Ascending aorta (tissue), 2 donors: ENCODE measurements at regions not wholly inside any gene's neighbourhood (a gene's known extent, or its start where the extent isn't known, plus 50 kb on each side); places are given as distances from the start of the nearest gene placed in this dataset.
"Not testable (repeated sequence)": the region's sequence is repeated elsewhere in the genome, so short reads cannot be mapped to it uniquely, and the experiment has no call there.

ENCODE experiments used
- DNase-seq, 2 donors: peaks; one replicate each; pipeline ENCODE4 v3.0.0-alpha.2; 2019; ENCODE audit warnings: low spot score in 2 of 2
- H3K27ac ChIP-seq, 2 donors: fragments of 200-600 bp; sonication (generic); one replicate each; pipeline ENCODE4 v1.5.1; 2016 to 2017; ENCODE audit warnings: mild to moderate bottlenecking in 1 of 2
- H3K27me3 ChIP-seq: fragments of 200-600 bp; sonication (generic); one replicate; pipeline ENCODE4 v1.5.1; 2017
- H3K36me3 ChIP-seq, 2 donors: fragments of 200-600 bp; sonication (generic); one replicate each; pipeline ENCODE4 v1.5.1; 2016
- H3K4me1 ChIP-seq, 2 donors: fragments of 200-600 bp; sonication (generic); one replicate each; pipeline ENCODE4 v1.5.1; 2016 to 2017; ENCODE audit warnings: mild to moderate bottlenecking in 1 of 2
- H3K4me3 ChIP-seq, 2 donors: fragments of 200-600 bp; sonication (generic); one replicate each; pipeline ENCODE4 v1.5.1; 2016 to 2017; ENCODE audit warnings: mild to moderate bottlenecking in 1 of 2
- H3K9me3 ChIP-seq, 2 donors: fragments of 200-600 bp; sonication (generic); one replicate each; pipeline ENCODE4 v1.5.1; 2016
- intact Hi-C: fragments of 100-400 bp; cut with DNase I; formaldehyde crosslinking; loops from one replicate; pipeline ENCODE4 v1.15.1; 2023
- TF ChIP-seq, protein P1 (sequence below), 3 experiments: fragments of 200-600 bp in 2 of 3; fragments of 450-650 bp in 1 of 3; sonication (generic) in 2 of 3; IDR thresholded peaks; one replicate each; pipeline ENCODE4 v1.5.1; 2016 to 2019; ENCODE audit warnings: antibody characterized with exemption in 3 of 3, mild to moderate bottlenecking in 1 of 3, moderate library complexity in 1 of 3

DNA sequence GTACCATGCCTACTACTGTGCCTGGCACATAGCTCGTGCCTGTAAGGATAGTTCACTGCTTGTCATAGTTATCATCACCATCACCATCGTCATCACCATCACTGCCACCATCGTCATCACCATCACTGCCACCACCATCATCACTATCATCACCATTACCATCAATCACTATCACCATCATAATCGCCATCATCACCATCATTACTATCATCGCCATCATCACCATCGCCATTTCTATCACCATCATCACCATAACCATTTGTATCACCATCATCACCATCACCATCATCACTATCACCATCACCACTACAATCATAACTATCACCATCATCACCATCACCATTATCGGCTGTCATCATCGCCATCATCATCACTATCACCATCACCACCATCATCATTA, 107.1 kb downstream of the TUBA3C start:
- Histone ChIP-seq H3K27me3 (no peaks in the 10 kb centered on the region), H3K36me3 (no peaks in the 10 kb centered on the region), H3K4me1 (no peaks in the 10 kb centered on the region), H3K9me3 (no peaks in the 10 kb centered on the region), H3K4me3 (no peak overlapping the region), H3K27ac (no peak overlapping the region)
- TF ChIP-seq, protein P1, sequence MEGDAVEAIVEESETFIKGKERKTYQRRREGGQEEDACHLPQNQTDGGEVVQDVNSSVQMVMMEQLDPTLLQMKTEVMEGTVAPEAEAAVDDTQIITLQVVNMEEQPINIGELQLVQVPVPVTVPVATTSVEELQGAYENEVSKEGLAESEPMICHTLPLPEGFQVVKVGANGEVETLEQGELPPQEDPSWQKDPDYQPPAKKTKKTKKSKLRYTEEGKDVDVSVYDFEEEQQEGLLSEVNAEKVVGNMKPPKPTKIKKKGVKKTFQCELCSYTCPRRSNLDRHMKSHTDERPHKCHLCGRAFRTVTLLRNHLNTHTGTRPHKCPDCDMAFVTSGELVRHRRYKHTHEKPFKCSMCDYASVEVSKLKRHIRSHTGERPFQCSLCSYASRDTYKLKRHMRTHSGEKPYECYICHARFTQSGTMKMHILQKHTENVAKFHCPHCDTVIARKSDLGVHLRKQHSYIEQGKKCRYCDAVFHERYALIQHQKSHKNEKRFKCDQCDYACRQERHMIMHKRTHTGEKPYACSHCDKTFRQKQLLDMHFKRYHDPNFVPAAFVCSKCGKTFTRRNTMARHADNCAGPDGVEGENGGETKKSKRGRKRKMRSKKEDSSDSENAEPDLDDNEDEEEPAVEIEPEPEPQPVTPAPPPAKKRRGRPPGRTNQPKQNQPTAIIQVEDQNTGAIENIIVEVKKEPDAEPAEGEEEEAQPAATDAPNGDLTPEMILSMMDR (IDR thresholded peaks at IDR 0.05) = no peak
- intact Hi-C loops = no loop called here
- no peak for DNase-seq

DNA sequence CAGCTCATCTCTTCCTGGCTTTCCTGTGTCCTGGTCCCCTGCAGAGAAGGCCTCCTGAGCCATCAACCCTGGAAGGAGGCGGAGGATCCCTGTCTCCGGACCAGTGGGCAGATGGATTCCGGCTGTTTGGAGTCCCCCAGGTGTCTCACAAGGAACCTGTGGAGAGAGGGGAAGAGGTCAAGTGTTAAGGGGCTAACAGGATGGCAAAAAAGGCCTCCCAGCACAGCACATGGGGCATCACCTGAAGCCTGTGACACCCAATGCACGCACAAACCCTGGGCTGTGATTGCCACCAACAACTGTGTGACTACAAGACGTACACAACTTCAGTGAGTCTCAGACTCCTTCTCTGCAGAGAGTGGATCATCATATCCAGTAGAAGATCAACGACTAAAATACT, 107.5 kb downstream of the TUBA3C start:
- intact Hi-C loops, H3K4me1 ChIP-seq, H3K4me3 ChIP-seq, H3K9me3 ChIP-seq, H3K27ac ChIP-seq, H3K27me3 ChIP-seq, H3K36me3 ChIP-seq, DNase-seq: not testable (repeated sequence)

GRCh38 chr13:19072956-19073706, 108.5 kb downstream of the TUBA3C start:
- DNase-seq, H3K4me3 ChIP-seq, H3K27ac ChIP-seq, intact Hi-C loops, H3K4me1 ChIP-seq, H3K36me3 ChIP-seq, H3K27me3 ChIP-seq, H3K9me3 ChIP-seq: not testable (repeated sequence)

DNA sequence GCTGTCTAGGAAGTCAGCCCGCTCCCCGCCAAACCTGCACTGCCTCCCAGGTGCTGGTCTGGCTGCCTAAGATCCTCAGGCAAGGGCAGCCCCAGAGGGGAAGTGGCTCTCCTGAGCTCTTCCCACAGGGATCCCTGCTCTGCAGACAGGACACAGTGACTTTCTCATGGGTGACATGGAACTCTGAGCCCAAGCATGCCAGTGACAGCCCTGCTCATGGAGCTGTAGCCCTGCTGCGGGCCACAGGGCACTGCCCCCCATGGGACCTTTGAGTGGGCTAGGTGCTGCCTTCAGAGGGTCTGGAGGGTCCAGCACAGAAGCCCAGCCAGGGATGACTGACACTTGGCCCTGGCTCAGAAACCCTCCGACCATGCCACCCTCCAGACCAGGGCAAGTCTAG, 109.1 kb downstream of the TUBA3C start:
- Histone ChIP-seq H3K4me1 (no peaks in the 10 kb centered on the region), H3K4me3 (no peak overlapping the region), H3K9me3 (no peaks in the 10 kb centered on the region), H3K27me3 (no peaks in the 10 kb centered on the region), H3K27ac (no peak overlapping the region), H3K36me3 (no peaks in the 10 kb centered on the region)
- TF ChIP-seq, protein P1 (IDR thresholded peaks at IDR 0.05) = no peak
- DNase-seq = no peak
- intact Hi-C loops = no loop called here

GRCh38 chr13:19071161-19071936, 110.3 kb downstream of the TUBA3C start:
- H3K27ac ChIP-seq = no peak overlapping the region
- no peak for DNase-seq
- TF ChIP-seq, protein P1 (IDR thresholded peaks at IDR 0.05) = no peak

GRCh38 chr13:19070398-19070735, 111.3 kb downstream of the TUBA3C start:
- intact Hi-C loops = no loop called here
- TF ChIP-seq, protein P1 (IDR thresholded peaks at IDR 0.05) = no peak
- Histone ChIP-seq H3K4me3 (no peak overlapping the region), H3K27ac (no peak overlapping the region), H3K36me3 (no peaks in the 10 kb centered on the region), H3K4me1 (no peaks in the 10 kb centered on the region), H3K9me3 (no peaks in the 10 kb centered on the region), H3K27me3 (no peaks in the 10 kb centered on the region)
- no peak for DNase-seq

More at GRCh38 chr13:19071161-19071936, 110.3 kb downstream of the TUBA3C start:
- intact Hi-C loops = no loop called here
- Histone ChIP-seq H3K4me3 (no peak overlapping the region), H3K4me1 (no peaks in the 10 kb centered on the region), H3K36me3 (no peaks in the 10 kb centered on the region), H3K27me3 (no peaks in the 10 kb centered on the region), H3K9me3 (no peaks in the 10 kb centered on the region)
